Smooth muscle cell (in vitro differentiated cells): ENCODE measurements at regions not wholly inside any gene's neighbourhood (a gene's known extent, or its start where the extent isn't known, plus 50 kb on each side); places are given as distances from the start of the nearest gene placed in this dataset.
A peak's percentile ranks its signal among the peaks of the same experiment; 100 is the strongest.

Experiments
- DNase-seq: peaks from one replicate; lab custom pipeline; 2025; ENCODE audit not compliant: unreplicated experiment; lab: John Stamatoyannopoulos, UW
- H2AFZ ChIP-seq: fragments of 200-600 bp; sonication (generic); 2 replicates; pipeline ENCODE4 v1.6.0; 2016; ENCODE audit warnings: antibody characterized with exemption, low read depth, mild to moderate bottlenecking
- H3F3A ChIP-seq: fragments of 200-600 bp; sonication (generic); 2 replicates; pipeline ENCODE4 v1.6.0; 2017; ENCODE audit warnings: antibody characterized with exemption, low read depth
- H3K27ac ChIP-seq: fragments of 200-600 bp; sonication (generic); 2 replicates; pipeline ENCODE4 v1.5.1; 2016; ENCODE audit warnings: low read depth, mild to moderate bottlenecking
- H3K27me3 ChIP-seq: fragments of 200-600 bp; sonication (generic); 2 replicates; pipeline ENCODE4 v1.6.1; 2016; ENCODE audit warnings: low read depth, mild to moderate bottlenecking
- H3K36me3 ChIP-seq: fragments of 200-600 bp; sonication (generic); 2 replicates; pipeline ENCODE4 v1.5.1; 2016; ENCODE audit warnings: low read depth
- H3K4me1 ChIP-seq: fragments of 200-600 bp; sonication (generic); 2 replicates; pipeline ENCODE4 v1.5.1; 2016; ENCODE audit warnings: low read depth
- H3K4me2 ChIP-seq: fragments of 200-600 bp; sonication (generic); 2 replicates; pipeline ENCODE4 v1.6.0; 2016; ENCODE audit warnings: mild to moderate bottlenecking
- H3K4me3 ChIP-seq: fragments of 200-600 bp; sonication (generic); 2 replicates; pipeline ENCODE4 v1.5.1; 2016; ENCODE audit warnings: mild to moderate bottlenecking
- H3K79me2 ChIP-seq: fragments of 200-600 bp; sonication (generic); 2 replicates; pipeline ENCODE4 v1.6.0; 2016; ENCODE audit warnings: low read depth, mild to moderate bottlenecking
- H3K9ac ChIP-seq: fragments of 200-600 bp; sonication (generic); 2 replicates; pipeline ENCODE4 v1.6.0; 2016; ENCODE audit warnings: low read depth
- H3K9me3 ChIP-seq: fragments of 200-600 bp; sonication (generic); replicated peaks from 2 replicates; pipeline ENCODE4 v1.5.1; 2016; ENCODE audit warnings: low read depth
- H4K20me1 ChIP-seq: fragments of 200-600 bp; sonication (generic); 2 replicates; pipeline ENCODE4 v1.6.0; 2016; ENCODE audit warnings: low read depth
- WGBS: methylation state at CpG from one replicate; pipeline ENCODE4 v1.1.7; 2016; ENCODE audit warnings: low lambda C conversion rate; 5-methylcytosine and 5-hydroxymethylcytosine counted together
- TF ChIP-seq, protein P1 (sequence below): fragments of 200-600 bp; sonication (generic); IDR thresholded peaks from 2 replicates; pipeline ENCODE4 v1.5.1; 2017; ENCODE audit warnings: borderline replicate concordance, mild to moderate bottlenecking, antibody characterized with exemption; ENCODE audit not compliant: insufficient read depth, poor library complexity, severe bottlenecking

DNA sequence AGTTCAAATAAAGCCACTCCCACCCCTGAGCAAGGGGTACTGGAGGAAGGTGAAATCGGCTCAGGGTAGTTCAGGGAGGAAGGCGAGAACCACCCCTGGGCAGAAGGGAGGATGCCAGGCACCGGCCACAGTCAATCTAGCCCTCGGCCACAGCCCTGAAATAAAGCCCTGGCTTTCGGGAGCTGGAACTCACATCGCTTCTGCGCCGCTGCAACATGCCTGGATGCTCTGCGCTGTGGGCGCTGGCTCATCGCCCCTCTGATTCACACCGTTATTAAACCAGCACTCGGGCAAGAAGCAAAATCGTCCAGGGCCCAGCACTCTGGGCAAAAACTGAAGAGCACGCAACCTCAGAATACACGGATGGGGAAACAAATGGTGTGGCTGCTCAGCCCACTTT lies 136.9 kb upstream of the RREB1 start:
- no peaks in the 10 kb centered on the region for H3K36me3 ChIP-seq

DNA sequence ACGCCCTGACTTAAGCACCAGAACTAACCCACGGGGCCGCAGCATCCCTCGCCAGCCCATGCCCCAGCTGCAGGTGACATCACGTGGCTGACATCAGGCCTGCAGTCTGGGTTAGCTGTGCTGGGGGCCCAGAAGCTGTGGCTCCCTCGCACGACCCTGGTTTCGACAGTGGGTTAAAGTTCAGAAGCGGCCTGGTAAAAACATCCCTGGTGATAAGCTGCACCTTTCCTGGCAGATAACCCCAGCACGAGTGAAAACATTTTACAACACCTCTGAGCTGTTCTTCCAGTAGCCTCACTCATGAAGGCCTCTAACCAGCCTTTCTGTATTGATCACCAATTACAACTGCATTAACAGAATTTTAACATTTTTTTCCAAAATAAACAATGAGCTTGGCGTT lies 136.4 kb upstream of the RREB1 start:
- H3K9ac ChIP-seq, result no peak overlapping the region
- H3K36me3 ChIP-seq, result no peaks in the 10 kb centered on the region
- H3K27ac ChIP-seq, result no peak overlapping the region
- H3K79me2 ChIP-seq, result no peaks in the 10 kb centered on the region
- H3K4me2 ChIP-seq, result no peak overlapping the region
- H3K27me3 ChIP-seq, result no peaks in the 10 kb centered on the region
- H3K4me3 ChIP-seq, result no peak overlapping the region
- H3F3A ChIP-seq, result peaks cover 12% of the 10 kb centered on the region
- no peak for DNase-seq
- H2AFZ ChIP-seq, result no peak overlapping the region
- no peaks in the 10 kb centered on the region for H3K9me3 ChIP-seq
- no peaks in the 10 kb centered on the region for H4K20me1 ChIP-seq
- H3K4me1 ChIP-seq, result peaks cover 3% of the 10 kb centered on the region
- TF ChIP-seq, protein P1, sequence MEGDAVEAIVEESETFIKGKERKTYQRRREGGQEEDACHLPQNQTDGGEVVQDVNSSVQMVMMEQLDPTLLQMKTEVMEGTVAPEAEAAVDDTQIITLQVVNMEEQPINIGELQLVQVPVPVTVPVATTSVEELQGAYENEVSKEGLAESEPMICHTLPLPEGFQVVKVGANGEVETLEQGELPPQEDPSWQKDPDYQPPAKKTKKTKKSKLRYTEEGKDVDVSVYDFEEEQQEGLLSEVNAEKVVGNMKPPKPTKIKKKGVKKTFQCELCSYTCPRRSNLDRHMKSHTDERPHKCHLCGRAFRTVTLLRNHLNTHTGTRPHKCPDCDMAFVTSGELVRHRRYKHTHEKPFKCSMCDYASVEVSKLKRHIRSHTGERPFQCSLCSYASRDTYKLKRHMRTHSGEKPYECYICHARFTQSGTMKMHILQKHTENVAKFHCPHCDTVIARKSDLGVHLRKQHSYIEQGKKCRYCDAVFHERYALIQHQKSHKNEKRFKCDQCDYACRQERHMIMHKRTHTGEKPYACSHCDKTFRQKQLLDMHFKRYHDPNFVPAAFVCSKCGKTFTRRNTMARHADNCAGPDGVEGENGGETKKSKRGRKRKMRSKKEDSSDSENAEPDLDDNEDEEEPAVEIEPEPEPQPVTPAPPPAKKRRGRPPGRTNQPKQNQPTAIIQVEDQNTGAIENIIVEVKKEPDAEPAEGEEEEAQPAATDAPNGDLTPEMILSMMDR, result no peak
- 84% methylated on average over 11 of the region's 11 CpGs for WGBS

More for the DNA sequence above, 136.9 kb upstream of the RREB1 start:
- TF ChIP-seq, protein P1, result no peak
- H3K27me3 ChIP-seq, result no peaks in the 10 kb centered on the region
- H3K27ac ChIP-seq, result no peak overlapping the region
- no peak overlapping the region for H3K9ac ChIP-seq
- H3K4me2 ChIP-seq, result no peak overlapping the region
- DNase-seq, result no peak
- H2AFZ ChIP-seq, result no peak overlapping the region
- no peaks in the 10 kb centered on the region for H3K79me2 ChIP-seq
- 97% methylated on average over 16 of the region's 16 CpGs for WGBS
- H3K4me3 ChIP-seq, result no peak overlapping the region
- peaks cover 3% of the 10 kb centered on the region for H3K4me1 ChIP-seq
- peaks cover 12% of the 10 kb centered on the region for H3F3A ChIP-seq
- no peaks in the 10 kb centered on the region for H4K20me1 ChIP-seq
- H3K9me3 ChIP-seq, result no peaks in the 10 kb centered on the region

DNA sequence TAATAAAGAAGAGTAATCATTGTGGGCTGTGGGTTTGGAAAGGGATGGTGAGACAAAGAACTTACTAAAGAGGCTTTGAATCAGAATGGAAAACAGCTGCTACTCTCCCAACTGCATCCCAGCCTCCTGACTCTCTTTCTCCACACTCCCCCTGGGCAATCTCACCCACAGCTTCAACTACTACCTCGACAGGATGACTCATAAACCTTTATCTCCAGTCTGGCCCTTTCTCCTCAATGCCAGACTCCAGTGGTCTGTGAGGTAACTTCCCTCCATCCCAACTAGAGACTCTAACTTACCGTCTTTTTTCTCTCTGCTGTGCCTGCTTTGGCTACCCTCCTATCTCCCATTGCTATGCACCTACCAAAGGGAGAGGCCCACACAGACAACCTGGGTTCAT lies 135.3 kb upstream of the RREB1 start:
- 8% methylated on average over 2 of the region's 2 CpGs for WGBS
- Histone ChIP-seq H3K36me3 (no peaks in the 10 kb centered on the region), H3K79me2 (no peaks in the 10 kb centered on the region), H3K4me3 (no peak overlapping the region), H3K9me3 (no peaks in the 10 kb centered on the region), H2AFZ (no peak overlapping the region), H3K9ac (no peak overlapping the region), H4K20me1 (no peaks in the 10 kb centered on the region), H3K4me1 (peaks cover 3% of the 10 kb centered on the region), H3K27ac (peak overlapping the region; percentile 38), H3F3A (peaks cover 12% of the 10 kb centered on the region), H3K4me2 (peak overlapping the region; percentile 22), H3K27me3 (no peaks in the 10 kb centered on the region)
- TF ChIP-seq, protein P1, result no peak
- no peak for DNase-seq

DNA sequence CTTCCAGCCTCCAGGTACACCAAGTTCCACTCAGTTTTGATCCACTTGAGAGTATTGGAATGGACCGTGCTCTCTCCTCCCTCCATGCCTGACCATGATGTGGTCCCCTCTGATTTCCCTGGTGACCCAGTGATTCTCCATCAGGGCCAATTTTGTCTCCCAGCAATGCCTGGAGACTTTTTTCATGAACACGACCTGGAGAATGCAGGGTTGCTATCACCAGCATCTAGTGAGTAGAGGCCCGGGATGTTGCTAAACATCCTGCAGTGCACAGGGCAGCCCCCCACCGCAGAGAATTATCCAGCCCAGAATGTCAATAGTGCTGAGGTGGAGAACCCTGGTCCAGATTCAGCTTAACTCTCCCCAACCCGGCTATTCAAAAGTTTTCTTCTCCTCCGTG lies 134.0 kb upstream of the RREB1 start:
- H3K4me1 ChIP-seq, result peaks cover 3% of the 10 kb centered on the region
- WGBS, result 92% methylated on average over 6 of the region's 6 CpGs
- H3F3A ChIP-seq, result peaks cover 5% of the 10 kb centered on the region
- DNase-seq, result no peak
- H3K4me3 ChIP-seq, result no peak overlapping the region
- no peaks in the 10 kb centered on the region for H3K79me2 ChIP-seq
- H3K36me3 ChIP-seq, result no peaks in the 10 kb centered on the region
- no peaks in the 10 kb centered on the region for H4K20me1 ChIP-seq
- TF ChIP-seq, protein P1, result no peak
- H3K27ac ChIP-seq, result no peak overlapping the region
- H3K9ac ChIP-seq, result no peak overlapping the region
- no peak overlapping the region for H3K4me2 ChIP-seq
- no peak overlapping the region for H2AFZ ChIP-seq
- no peaks in the 10 kb centered on the region for H3K27me3 ChIP-seq
- H3K9me3 ChIP-seq, result no peaks in the 10 kb centered on the region
